Mesendoderm (in vitro differentiated cells): ENCODE measurements at regions not wholly inside any gene's neighbourhood (a gene's known extent, or its start where the extent isn't known, plus 50 kb on each side); places are given as distances from the start of the nearest gene placed in this dataset.

Experiments
- DNase-seq: peaks from one replicate; pipeline ENCODE4 v3.0.0; 2013
- H2AK5ac ChIP-seq: 2 replicates; pipeline ENCODE4 v1.6.1; 2013; ENCODE audit warnings: low read length, inconsistent platforms
- H2BK120ac ChIP-seq: 2 replicates; pipeline ENCODE4 v1.6.1; 2013; ENCODE audit warnings: low read depth, mild to moderate bottlenecking, low read length, moderate library complexity, mixed read lengths
- H2BK15ac ChIP-seq: replicated peaks from 2 replicates; pipeline ENCODE4 v1.6.1; 2013; ENCODE audit warnings: low read depth, mild to moderate bottlenecking, moderate library complexity
- H2BK5ac ChIP-seq: 2 replicates; pipeline ENCODE4 v1.6.1; 2013; ENCODE audit warnings: low read length, inconsistent platforms
- H3K18ac ChIP-seq: 2 replicates; pipeline ENCODE4 v1.6.1; 2013; ENCODE audit warnings: mild to moderate bottlenecking, low read length, mixed read lengths
- H3K23ac ChIP-seq: one replicate; pipeline ENCODE4 v1.6.1; 2013; ENCODE audit warnings: low read length
- H3K27ac ChIP-seq: 2 replicates; pipeline ENCODE4 v1.5.1; 2013; ENCODE audit warnings: low read depth, mild to moderate bottlenecking, inconsistent platforms, low read length, moderate library complexity
- H3K27me3 ChIP-seq: 2 replicates; pipeline ENCODE4 v1.6.1; 2013; ENCODE audit warnings: low read length, control low read depth, mild to moderate bottlenecking, inconsistent platforms; ENCODE audit not compliant: insufficient read depth, poor library complexity
- H3K36me3 ChIP-seq: 2 replicates; pipeline ENCODE4 v1.6.1; 2013; ENCODE audit warnings: low read length, inconsistent platforms; ENCODE audit not compliant: control insufficient read depth, insufficient read depth
- H3K4ac ChIP-seq: one replicate; pipeline ENCODE4 v1.6.1; 2013; ENCODE audit warnings: low read depth, mild to moderate bottlenecking, low read length, moderate library complexity
- H3K4me1 ChIP-seq: 2 replicates; pipeline ENCODE4 v1.6.1; 2013; ENCODE audit warnings: low read depth, low read length, inconsistent platforms; ENCODE audit not compliant: control insufficient read depth
- H3K4me2 ChIP-seq: 2 replicates; pipeline ENCODE4 v1.6.1; 2013; ENCODE audit warnings: low read length
- H3K4me3 ChIP-seq: 2 replicates; pipeline ENCODE4 v1.5.1; 2013; ENCODE audit warnings: mild to moderate bottlenecking, low read length
- H3K56ac ChIP-seq: one replicate; pipeline ENCODE4 v1.6.1; 2013; ENCODE audit warnings: low read length
- H3K79me1 ChIP-seq: 2 replicates; pipeline ENCODE4 v1.6.1; 2013; ENCODE audit warnings: low read length, inconsistent platforms
- H3K79me2 ChIP-seq: 2 replicates; pipeline ENCODE4 v1.6.1; 2013; ENCODE audit warnings: mild to moderate bottlenecking, low read length; ENCODE audit not compliant: control insufficient read depth, insufficient read depth
- H3K9ac ChIP-seq: 2 replicates; pipeline ENCODE4 v1.6.1; 2013; ENCODE audit warnings: low read length, inconsistent platforms
- H4K5ac ChIP-seq: one replicate; pipeline ENCODE4 v1.6.1; 2013; ENCODE audit warnings: low read length
- H4K8ac ChIP-seq: one replicate; pipeline ENCODE4 v1.6.1; 2013; ENCODE audit warnings: low read depth, mild to moderate bottlenecking, control low read depth, low read length, moderate library complexity
- WGBS: extraction: QIAGEN DNeasy Blood & Tissue Kit; methylation state at CpG from one replicate; pipeline ENCODE4 v1.1.7; 2013; ENCODE audit warnings: low lambda C conversion rate, missing lambda C conversion rate; ENCODE audit not compliant: insufficient coverage; ENCODE audit errors: extremely low coverage; 5-methylcytosine and 5-hydroxymethylcytosine counted together

DNA sequence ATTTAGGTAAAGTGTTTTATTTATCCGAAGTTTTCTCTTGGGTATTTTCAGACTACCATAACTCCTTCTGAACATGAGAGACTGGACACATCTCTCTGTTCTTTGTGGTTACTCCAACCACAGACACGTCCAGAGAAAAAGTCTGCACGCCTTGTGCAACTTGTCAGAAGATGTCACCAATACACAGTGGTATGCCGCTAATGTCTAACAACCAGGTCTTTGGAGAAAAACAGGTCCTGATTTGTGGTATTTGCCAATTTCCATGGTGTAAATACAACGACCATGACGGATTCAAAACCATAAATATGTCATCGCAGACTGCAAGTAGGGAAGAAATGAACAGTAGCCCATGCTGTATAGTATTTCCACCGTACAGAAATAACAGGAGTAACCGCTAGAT is 620.6 kb upstream of the ID2 start:
- Histone ChIP-seq H4K8ac (no peak overlapping the region), H3K9ac (no peak overlapping the region), H3K18ac (no peak overlapping the region), H3K4me1 (no peaks in the 10 kb centered on the region), H2BK15ac (no peak overlapping the region), H3K23ac (no peak overlapping the region), H3K36me3 (no peaks in the 10 kb centered on the region), H3K4me3 (no peak overlapping the region), H3K27ac (no peak overlapping the region), H3K79me1 (no peaks in the 10 kb centered on the region), H3K4ac (no peak overlapping the region), H3K27me3 (no peaks in the 10 kb centered on the region), H3K79me2 (no peaks in the 10 kb centered on the region), H2BK5ac (no peak overlapping the region), H3K4me2 (no peak overlapping the region), H3K56ac (no peak overlapping the region), H4K5ac (no peak overlapping the region), H2AK5ac (no peak overlapping the region), H2BK120ac (no peak overlapping the region)
- no peak for DNase-seq
- WGBS: no CpG with 5 or more reads among the region's 9 CpGs

DNA sequence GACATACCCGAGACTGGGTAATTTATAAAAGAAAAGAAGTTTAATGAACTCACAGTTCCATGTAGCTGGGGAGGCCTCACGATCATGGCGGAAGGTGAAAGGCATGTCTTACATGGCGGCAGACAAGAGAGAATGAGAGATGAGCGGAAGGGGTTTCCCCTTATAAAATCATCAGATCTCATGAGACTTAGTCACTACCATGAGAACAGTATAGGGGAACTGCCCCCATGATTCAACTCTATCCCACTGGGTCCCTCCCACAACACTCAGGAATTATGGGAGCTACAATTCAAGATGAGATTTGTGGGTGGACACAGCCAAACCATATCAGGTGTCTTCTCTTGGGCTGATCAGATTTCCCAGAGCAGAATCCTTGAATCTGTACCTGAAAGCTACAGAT is 617.3 kb upstream of the ID2 start:
- no peak overlapping the region for H4K5ac ChIP-seq
- no peak overlapping the region for H3K4me2 ChIP-seq
- H3K4me3 ChIP-seq: no peak overlapping the region
- H2BK120ac ChIP-seq: peak overlapping the region; percentile 28
- no peak for DNase-seq
- H3K9ac ChIP-seq: no peak overlapping the region
- no peak overlapping the region for H3K4ac ChIP-seq
- no peak overlapping the region for H2AK5ac ChIP-seq
- H2BK5ac ChIP-seq: no peak overlapping the region
- WGBS: no CpG with 5 or more reads among the region's 5 CpGs
- H3K36me3 ChIP-seq: no peaks in the 10 kb centered on the region
- H3K18ac ChIP-seq: no peak overlapping the region
- H2BK15ac ChIP-seq: no peak overlapping the region
- H3K23ac ChIP-seq: no peak overlapping the region
- no peak overlapping the region for H3K56ac ChIP-seq
- H3K27ac ChIP-seq: no peak overlapping the region
- H3K4me1 ChIP-seq: no peaks in the 10 kb centered on the region
- no peaks in the 10 kb centered on the region for H3K79me1 ChIP-seq
- H3K27me3 ChIP-seq: no peaks in the 10 kb centered on the region
- H4K8ac ChIP-seq: no peak overlapping the region
- H3K79me2 ChIP-seq: no peaks in the 10 kb centered on the region

DNA sequence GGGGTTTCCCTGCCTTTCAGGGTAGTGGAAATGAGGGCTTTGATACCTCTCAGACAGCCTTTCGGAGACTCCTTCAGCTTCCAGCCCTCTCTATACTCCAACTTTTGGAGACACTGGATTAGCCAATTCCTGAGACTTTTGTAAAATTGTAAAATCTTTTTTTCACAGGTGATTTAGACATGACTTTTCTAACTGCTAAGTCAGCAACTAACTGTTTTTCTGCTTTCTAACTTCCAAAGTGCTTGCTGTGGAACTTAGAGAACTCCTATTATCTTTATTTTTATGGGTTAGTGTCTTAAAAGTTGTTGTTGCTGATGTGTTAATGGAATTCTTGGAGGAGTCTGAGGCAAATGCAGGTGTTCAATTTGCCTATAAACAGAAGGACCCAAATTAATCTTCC is 616.7 kb upstream of the ID2 start:
- Histone ChIP-seq H3K4ac (no peak overlapping the region), H3K4me1 (no peaks in the 10 kb centered on the region), H3K23ac (no peak overlapping the region), H3K56ac (no peak overlapping the region), H2BK15ac (no peak overlapping the region), H3K9ac (no peak overlapping the region), H3K27ac (no peak overlapping the region), H3K36me3 (no peaks in the 10 kb centered on the region), H3K18ac (no peak overlapping the region), H2AK5ac (no peak overlapping the region), H3K4me3 (no peak overlapping the region), H2BK5ac (no peak overlapping the region), H4K8ac (no peak overlapping the region), H3K79me2 (no peaks in the 10 kb centered on the region), H3K27me3 (no peaks in the 10 kb centered on the region), H4K5ac (no peak overlapping the region), H3K79me1 (no peaks in the 10 kb centered on the region), H3K4me2 (no peak overlapping the region), H2BK120ac (peak overlapping the region; percentile 28)
- WGBS: no CpG with 5 or more reads among the region's 1 CpG
- no peak for DNase-seq

DNA sequence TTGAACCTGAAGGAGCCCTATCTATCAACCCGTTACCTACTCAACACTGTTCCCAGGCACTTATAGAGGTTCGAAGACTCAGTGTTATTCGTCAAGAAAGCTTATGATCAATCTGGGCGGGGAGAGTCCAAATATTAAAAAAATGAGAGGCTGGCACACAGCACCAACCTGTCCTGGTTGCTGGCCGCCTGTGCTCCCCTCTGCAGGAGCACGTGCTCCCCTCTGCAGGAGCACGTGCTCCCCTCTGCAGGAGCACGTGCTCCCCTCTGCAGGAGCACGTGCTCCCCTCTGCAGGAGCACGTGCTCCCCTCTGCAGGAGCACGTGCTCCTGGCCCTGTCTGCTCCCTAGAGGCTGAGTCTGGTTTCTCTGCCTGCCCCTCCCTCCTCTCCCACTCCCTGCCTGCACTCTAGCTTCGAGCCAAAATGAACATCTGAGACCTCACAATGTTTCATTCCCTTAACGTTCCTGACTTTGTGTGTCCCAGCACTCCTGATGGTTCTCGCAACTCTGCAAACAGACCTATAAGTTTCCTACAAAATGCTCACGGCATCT is 614.0 kb upstream of the ID2 start:
- H3K27me3 ChIP-seq: no peaks in the 10 kb centered on the region

DNA sequence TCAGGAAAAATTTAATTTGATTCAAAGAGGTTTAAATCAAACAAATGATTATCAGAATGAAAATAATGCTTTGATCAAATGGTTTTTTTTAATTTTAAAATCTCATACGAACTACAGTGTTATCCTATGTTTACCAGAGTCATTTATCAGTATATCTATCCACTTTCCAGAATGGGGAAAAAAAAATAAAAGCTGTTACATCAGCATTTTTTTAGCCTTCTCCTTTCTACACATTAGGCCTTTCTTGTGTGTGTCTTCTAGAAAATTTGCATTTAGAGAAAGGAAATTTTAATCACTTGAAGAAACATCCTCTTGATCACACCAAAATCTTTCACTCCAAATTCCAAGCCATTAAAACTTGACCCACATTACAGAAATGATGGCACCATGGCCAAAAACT is 608.9 kb upstream of the ID2 start:
- Histone ChIP-seq H3K4me3 (no peak overlapping the region), H3K18ac (no peak overlapping the region), H3K4ac (no peak overlapping the region), H3K56ac (no peak overlapping the region), H3K27me3 (no peaks in the 10 kb centered on the region), H3K4me2 (no peak overlapping the region), H2AK5ac (no peak overlapping the region), H4K5ac (no peak overlapping the region), H3K23ac (no peak overlapping the region), H4K8ac (no peak overlapping the region), H2BK15ac (no peak overlapping the region), H3K79me2 (no peaks in the 10 kb centered on the region), H3K4me1 (no peaks in the 10 kb centered on the region), H3K36me3 (no peaks in the 10 kb centered on the region), H3K79me1 (no peaks in the 10 kb centered on the region), H2BK5ac (no peak overlapping the region), H3K27ac (no peak overlapping the region), H2BK120ac (no peak overlapping the region), H3K9ac (no peak overlapping the region)
- DNase-seq: no peak
- no CpG with 5 or more reads among the region's 1 CpG for WGBS

More for the DNA sequence above, 614.0 kb upstream of the ID2 start:
- Histone ChIP-seq H3K4ac (no peak overlapping the region), H3K18ac (no peak overlapping the region), H3K56ac (no peak overlapping the region), H3K79me2 (no peaks in the 10 kb centered on the region), H4K5ac (no peak overlapping the region), H3K4me2 (no peak overlapping the region), H2BK5ac (no peak overlapping the region), H2AK5ac (no peak overlapping the region), H3K79me1 (no peaks in the 10 kb centered on the region), H3K4me1 (no peaks in the 10 kb centered on the region), H3K36me3 (no peaks in the 10 kb centered on the region), H3K4me3 (no peak overlapping the region), H2BK120ac (no peak overlapping the region), H3K9ac (no peak overlapping the region), H3K27ac (no peak overlapping the region), H4K8ac (no peak overlapping the region), H3K23ac (no peak overlapping the region), H2BK15ac (no peak overlapping the region)
- no peak for DNase-seq
- no CpG with 5 or more reads among the region's 15 CpGs for WGBS

DNA sequence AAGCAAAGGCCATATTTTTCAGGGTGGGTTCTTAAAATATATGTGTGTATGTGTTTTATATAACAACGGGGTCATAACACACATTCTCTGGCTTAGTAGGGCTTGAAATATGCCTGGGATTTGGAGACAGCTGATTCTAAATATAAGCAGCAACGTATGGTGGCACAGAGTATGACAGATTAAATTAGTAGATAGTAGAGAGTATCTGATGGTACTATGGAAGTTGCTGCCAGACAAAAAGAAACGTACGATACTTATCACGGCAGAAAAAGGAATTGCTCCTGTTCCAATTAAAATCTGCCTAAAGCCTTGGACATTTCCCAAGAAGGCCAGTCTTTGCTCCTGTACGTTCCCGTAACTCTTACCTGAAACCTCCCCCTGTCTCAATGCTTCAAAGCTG is 607.9 kb upstream of the ID2 start:
- H3K4ac ChIP-seq: no peak overlapping the region
- H3K36me3 ChIP-seq: no peaks in the 10 kb centered on the region
- H3K18ac ChIP-seq: no peak overlapping the region
- no peak overlapping the region for H2BK15ac ChIP-seq
- no peak for DNase-seq
- no CpG with 5 or more reads among the region's 7 CpGs for WGBS
- no peak overlapping the region for H3K56ac ChIP-seq
- no peak overlapping the region for H3K23ac ChIP-seq
- H4K8ac ChIP-seq: no peak overlapping the region
- H2BK5ac ChIP-seq: no peak overlapping the region
- H3K79me1 ChIP-seq: no peaks in the 10 kb centered on the region
- no peaks in the 10 kb centered on the region for H3K4me1 ChIP-seq
- H3K4me2 ChIP-seq: no peak overlapping the region
- H3K79me2 ChIP-seq: no peaks in the 10 kb centered on the region
- no peak overlapping the region for H2AK5ac ChIP-seq
- no peak overlapping the region for H2BK120ac ChIP-seq
- H4K5ac ChIP-seq: no peak overlapping the region
- no peak overlapping the region for H3K9ac ChIP-seq
- H3K27me3 ChIP-seq: no peaks in the 10 kb centered on the region
- no peak overlapping the region for H3K4me3 ChIP-seq
- H3K27ac ChIP-seq: no peak overlapping the region
